ENCODE measurements at regions not wholly inside any gene's neighbourhood (a gene's known extent, or its start where the extent isn't known, plus 50 kb on each side); places are given as distances from the start of the nearest gene placed in this dataset.

GRCh38 chr3:22714749-22715148 is 488.4 kb upstream of the UBE2E2 start:
- FAIRE-seq (no peak), DNase-seq (ENCODE audit: insufficient read length, low spot score) (no peak)
- TF ChIP-seq PAX5 (IDR thresholded peaks at IDR 0.05; ENCODE audit: insufficient read depth, low read length, severe bottlenecking) (no peak), POLR2AphosphoS5 (IDR thresholded peaks at IDR 0.05; ENCODE audit: low read depth, low read length) (no peak), SPI1 (IDR thresholded peaks at IDR 0.05; ENCODE audit: low read depth, low read length) (no peak), POLR2A (IDR thresholded peaks at IDR 0.05; ENCODE audit: low read depth, low read length) (no peak), POU2F2 (IDR thresholded peaks at IDR 0.05; ENCODE audit: low read depth, low read length) (no peak), TAF1 (IDR thresholded peaks at IDR 0.05; ENCODE audit: low read depth, low read length) (no peak)

- DNase-seq (ENCODE audit: insufficient read length, low spot score): no peak
- no peak for FAIRE-seq
- TF ChIP-seq POLR2A (IDR thresholded peaks at IDR 0.05; ENCODE audit: low read depth, low read length): no peak
- TF ChIP-seq TAF1 (IDR thresholded peaks at IDR 0.05; ENCODE audit: low read depth, low read length): no peak
- no peak for TF ChIP-seq POLR2AphosphoS5 (IDR thresholded peaks at IDR 0.05; ENCODE audit: low read depth, low read length)
- no peak for TF ChIP-seq PAX5 (IDR thresholded peaks at IDR 0.05; ENCODE audit: insufficient read depth, low read length, severe bottlenecking)
- TF ChIP-seq POU2F2 (IDR thresholded peaks at IDR 0.05; ENCODE audit: low read depth, low read length): no peak
- no peak for TF ChIP-seq SPI1 (IDR thresholded peaks at IDR 0.05; ENCODE audit: low read depth, low read length)
Observed at GRCh38 chr3:22720596-22720995, 482.5 kb upstream of the UBE2E2 start.

- FAIRE-seq: no peak
- DNase-seq (ENCODE audit: insufficient read length, low spot score): no peak
- TF ChIP-seq POU2F2 (IDR thresholded peaks at IDR 0.05; ENCODE audit: low read depth, low read length): no peak
- no peak for TF ChIP-seq POLR2AphosphoS5 (IDR thresholded peaks at IDR 0.05; ENCODE audit: low read depth, low read length)
- no peak for TF ChIP-seq POLR2A (IDR thresholded peaks at IDR 0.05; ENCODE audit: low read depth, low read length)
- TF ChIP-seq SPI1 (IDR thresholded peaks at IDR 0.05; ENCODE audit: low read depth, low read length): no peak
- no peak for TF ChIP-seq TAF1 (IDR thresholded peaks at IDR 0.05; ENCODE audit: low read depth, low read length)
- TF ChIP-seq PAX5 (IDR thresholded peaks at IDR 0.05; ENCODE audit: insufficient read depth, low read length, severe bottlenecking): no peak
Observed at GRCh38 chr3:22724420-22724819, 478.7 kb upstream of the UBE2E2 start.

- TF ChIP-seq POLR2A (IDR thresholded peaks at IDR 0.05; ENCODE audit: low read depth, low read length) (no peak), PAX5 (IDR thresholded peaks at IDR 0.05; ENCODE audit: insufficient read depth, low read length, severe bottlenecking) (no peak), POU2F2 (IDR thresholded peaks at IDR 0.05; ENCODE audit: low read depth, low read length) (no peak), TAF1 (IDR thresholded peaks at IDR 0.05; ENCODE audit: low read depth, low read length) (no peak), POLR2AphosphoS5 (IDR thresholded peaks at IDR 0.05; ENCODE audit: low read depth, low read length) (no peak), SPI1 (IDR thresholded peaks at IDR 0.05; ENCODE audit: low read depth, low read length) (no peak)
- DNase-seq (ENCODE audit: insufficient read length, low spot score): no peak
- FAIRE-seq: no peak
Observed at GRCh38 chr3:22728406-22728805, 474.7 kb upstream of the UBE2E2 start.

- no peak for FAIRE-seq
- no peak for DNase-seq (ENCODE audit: insufficient read length, low spot score)
- TF ChIP-seq PAX5 (IDR thresholded peaks at IDR 0.05; ENCODE audit: insufficient read depth, low read length, severe bottlenecking) (no peak), TAF1 (IDR thresholded peaks at IDR 0.05; ENCODE audit: low read depth, low read length) (no peak), SPI1 (IDR thresholded peaks at IDR 0.05; ENCODE audit: low read depth, low read length) (no peak), POU2F2 (IDR thresholded peaks at IDR 0.05; ENCODE audit: low read depth, low read length) (no peak), POLR2A (IDR thresholded peaks at IDR 0.05; ENCODE audit: low read depth, low read length) (no peak)
Observed at GRCh38 chr3:22729212-22729611, 473.9 kb upstream of the UBE2E2 start.

- no peak for TF ChIP-seq POU2F2 (IDR thresholded peaks at IDR 0.05; ENCODE audit: low read depth, low read length)
- no peak for TF ChIP-seq PAX5 (IDR thresholded peaks at IDR 0.05; ENCODE audit: insufficient read depth, low read length, severe bottlenecking)
- no peak for TF ChIP-seq TAF1 (IDR thresholded peaks at IDR 0.05; ENCODE audit: low read depth, low read length)
- no peak for TF ChIP-seq POLR2AphosphoS5 (IDR thresholded peaks at IDR 0.05; ENCODE audit: low read depth, low read length)
- no peak for TF ChIP-seq POLR2A (IDR thresholded peaks at IDR 0.05; ENCODE audit: low read depth, low read length)
- no peak for TF ChIP-seq SPI1 (IDR thresholded peaks at IDR 0.05; ENCODE audit: low read depth, low read length)
- DNase-seq (ENCODE audit: insufficient read length, low spot score): no peak
- no peak for FAIRE-seq
Observed at GRCh38 chr3:22729981-22730380, 473.1 kb upstream of the UBE2E2 start.

GRCh38 chr3:22730701-22731100 is 472.4 kb upstream of the UBE2E2 start:
- no peak for DNase-seq (ENCODE audit: insufficient read length, low spot score)
- no peak for FAIRE-seq
- TF ChIP-seq POLR2AphosphoS5 (IDR thresholded peaks at IDR 0.05; ENCODE audit: low read depth, low read length) (no peak), SPI1 (IDR thresholded peaks at IDR 0.05; ENCODE audit: low read depth, low read length) (no peak), POLR2A (IDR thresholded peaks at IDR 0.05; ENCODE audit: low read depth, low read length) (no peak), POU2F2 (IDR thresholded peaks at IDR 0.05; ENCODE audit: low read depth, low read length) (no peak), TAF1 (IDR thresholded peaks at IDR 0.05; ENCODE audit: low read depth, low read length) (no peak), PAX5 (IDR thresholded peaks at IDR 0.05; ENCODE audit: insufficient read depth, low read length, severe bottlenecking) (no peak)

- no peak for TF ChIP-seq PAX5 (IDR thresholded peaks at IDR 0.05; ENCODE audit: insufficient read depth, low read length, severe bottlenecking)
- TF ChIP-seq SPI1 (IDR thresholded peaks at IDR 0.05; ENCODE audit: low read depth, low read length): no peak
- no peak for TF ChIP-seq TAF1 (IDR thresholded peaks at IDR 0.05; ENCODE audit: low read depth, low read length)
- no peak for TF ChIP-seq POLR2AphosphoS5 (IDR thresholded peaks at IDR 0.05; ENCODE audit: low read depth, low read length)
- TF ChIP-seq POLR2A (IDR thresholded peaks at IDR 0.05; ENCODE audit: low read depth, low read length): no peak
- no peak for TF ChIP-seq POU2F2 (IDR thresholded peaks at IDR 0.05; ENCODE audit: low read depth, low read length)
- no peak for DNase-seq (ENCODE audit: insufficient read length, low spot score)
- FAIRE-seq: no peak
Observed at GRCh38 chr3:22731901-22732300, 471.2 kb upstream of the UBE2E2 start.

GRCh38 chr3:22732641-22733040 is 470.5 kb upstream of the UBE2E2 start:
- TF ChIP-seq PAX5 (IDR thresholded peaks at IDR 0.05; ENCODE audit: insufficient read depth, low read length, severe bottlenecking) (no peak), POU2F2 (IDR thresholded peaks at IDR 0.05; ENCODE audit: low read depth, low read length) (no peak), POLR2A (IDR thresholded peaks at IDR 0.05; ENCODE audit: low read depth, low read length) (no peak), POLR2AphosphoS5 (IDR thresholded peaks at IDR 0.05; ENCODE audit: low read depth, low read length) (no peak), SPI1 (IDR thresholded peaks at IDR 0.05; ENCODE audit: low read depth, low read length) (no peak), TAF1 (IDR thresholded peaks at IDR 0.05; ENCODE audit: low read depth, low read length) (no peak)
- DNase-seq (ENCODE audit: insufficient read length, low spot score) (no peak), FAIRE-seq (no peak)

GRCh38 chr3:22734207-22734606 is 468.9 kb upstream of the UBE2E2 start:
- DNase-seq (ENCODE audit: insufficient read length, low spot score) (no peak), FAIRE-seq (no peak)
- TF ChIP-seq TAF1 (IDR thresholded peaks at IDR 0.05; ENCODE audit: low read depth, low read length): no peak
- no peak for TF ChIP-seq SPI1 (IDR thresholded peaks at IDR 0.05; ENCODE audit: low read depth, low read length)
- no peak for TF ChIP-seq PAX5 (IDR thresholded peaks at IDR 0.05; ENCODE audit: insufficient read depth, low read length, severe bottlenecking)
- TF ChIP-seq POLR2A (IDR thresholded peaks at IDR 0.05; ENCODE audit: low read depth, low read length): no peak
- TF ChIP-seq POU2F2 (IDR thresholded peaks at IDR 0.05; ENCODE audit: low read depth, low read length): no peak
- no peak for TF ChIP-seq POLR2AphosphoS5 (IDR thresholded peaks at IDR 0.05; ENCODE audit: low read depth, low read length)

Data from GM12891 (cell line).